Fibroblast of mammary gland (primary cell): ENCODE measurements at regions not wholly inside any gene's neighbourhood (a gene's known extent, or its start where the extent isn't known, plus 50 kb on each side); places are given as distances from the start of the nearest gene placed in this dataset.

Experiments
- DNase-seq: peaks from one replicate; pipeline ENCODE4 v3.0.0-alpha.2; 2010; ENCODE audit warnings: low read depth
- H3K4me3 ChIP-seq: 2 replicates; pipeline ENCODE4 v1.5.1; 2011; ENCODE audit warnings: low read depth, mild to moderate bottlenecking, low read length, moderate library complexity; ENCODE audit not compliant: control insufficient read depth
- TF ChIP-seq, protein P1 (sequence below): conservative IDR thresholded peaks from 2 replicates; pipeline ENCODE4 v1.5.1; 2011; ENCODE audit warnings: low read depth, low read length, inconsistent platforms; ENCODE audit not compliant: control insufficient read depth, insufficient read depth

DNA sequence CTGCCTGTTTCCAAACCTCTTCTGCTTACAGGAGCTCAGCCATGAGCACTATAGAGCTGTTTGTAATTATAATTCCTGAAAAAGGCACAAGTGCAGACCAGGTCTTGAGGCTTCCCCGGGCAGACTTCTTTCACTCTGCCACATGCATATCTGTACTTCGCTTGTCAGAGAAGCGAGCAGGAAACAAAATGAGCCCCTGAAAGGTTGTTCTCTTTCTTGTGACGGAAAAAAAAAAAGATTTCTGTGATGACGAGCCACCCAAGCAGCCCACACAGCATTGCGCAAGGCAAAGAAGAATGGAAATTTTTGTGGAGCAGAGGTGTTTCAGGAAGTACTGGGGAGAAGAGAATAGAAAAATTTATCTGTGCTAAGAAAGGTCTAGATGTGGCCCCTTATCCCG lies 54.0 kb upstream of the LINC00305 start:
- no peak for DNase-seq
- TF ChIP-seq, protein P1, sequence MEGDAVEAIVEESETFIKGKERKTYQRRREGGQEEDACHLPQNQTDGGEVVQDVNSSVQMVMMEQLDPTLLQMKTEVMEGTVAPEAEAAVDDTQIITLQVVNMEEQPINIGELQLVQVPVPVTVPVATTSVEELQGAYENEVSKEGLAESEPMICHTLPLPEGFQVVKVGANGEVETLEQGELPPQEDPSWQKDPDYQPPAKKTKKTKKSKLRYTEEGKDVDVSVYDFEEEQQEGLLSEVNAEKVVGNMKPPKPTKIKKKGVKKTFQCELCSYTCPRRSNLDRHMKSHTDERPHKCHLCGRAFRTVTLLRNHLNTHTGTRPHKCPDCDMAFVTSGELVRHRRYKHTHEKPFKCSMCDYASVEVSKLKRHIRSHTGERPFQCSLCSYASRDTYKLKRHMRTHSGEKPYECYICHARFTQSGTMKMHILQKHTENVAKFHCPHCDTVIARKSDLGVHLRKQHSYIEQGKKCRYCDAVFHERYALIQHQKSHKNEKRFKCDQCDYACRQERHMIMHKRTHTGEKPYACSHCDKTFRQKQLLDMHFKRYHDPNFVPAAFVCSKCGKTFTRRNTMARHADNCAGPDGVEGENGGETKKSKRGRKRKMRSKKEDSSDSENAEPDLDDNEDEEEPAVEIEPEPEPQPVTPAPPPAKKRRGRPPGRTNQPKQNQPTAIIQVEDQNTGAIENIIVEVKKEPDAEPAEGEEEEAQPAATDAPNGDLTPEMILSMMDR, result no peak
- H3K4me3 ChIP-seq, result no peak overlapping the region

DNA sequence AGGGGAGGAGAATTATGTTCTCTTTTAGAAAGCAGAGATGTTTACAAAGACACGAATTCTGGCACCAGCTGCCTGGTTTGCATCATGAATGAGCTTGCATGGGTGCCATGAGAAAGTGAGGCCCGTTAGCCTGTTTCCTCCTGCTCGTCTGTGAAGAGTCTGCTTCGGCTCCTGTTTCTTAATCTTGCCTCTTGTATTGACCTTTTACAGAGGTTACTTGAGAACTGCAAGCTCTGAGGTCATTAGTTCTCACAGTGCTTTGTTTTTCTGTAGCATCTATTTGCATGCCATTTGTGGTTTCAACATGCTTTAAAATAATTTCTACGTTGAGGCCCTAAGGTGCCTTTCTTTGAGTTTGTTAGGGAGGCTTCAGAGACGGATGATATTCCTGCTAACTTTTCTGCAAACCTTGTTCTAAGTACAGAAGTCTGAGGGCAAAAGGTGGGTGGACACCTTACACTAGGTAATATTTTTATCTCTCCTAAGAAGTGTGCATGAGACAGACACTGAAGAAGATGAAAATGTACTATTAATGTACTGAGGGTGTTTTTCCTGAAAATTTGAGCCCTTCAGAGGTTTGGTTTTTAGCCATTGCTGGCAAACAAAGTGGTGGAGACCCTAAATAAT lies 53.4 kb upstream of the LINC00305 start:
- no peak for DNase-seq
- TF ChIP-seq, protein P1, result no peak
- no peak overlapping the region for H3K4me3 ChIP-seq

DNA sequence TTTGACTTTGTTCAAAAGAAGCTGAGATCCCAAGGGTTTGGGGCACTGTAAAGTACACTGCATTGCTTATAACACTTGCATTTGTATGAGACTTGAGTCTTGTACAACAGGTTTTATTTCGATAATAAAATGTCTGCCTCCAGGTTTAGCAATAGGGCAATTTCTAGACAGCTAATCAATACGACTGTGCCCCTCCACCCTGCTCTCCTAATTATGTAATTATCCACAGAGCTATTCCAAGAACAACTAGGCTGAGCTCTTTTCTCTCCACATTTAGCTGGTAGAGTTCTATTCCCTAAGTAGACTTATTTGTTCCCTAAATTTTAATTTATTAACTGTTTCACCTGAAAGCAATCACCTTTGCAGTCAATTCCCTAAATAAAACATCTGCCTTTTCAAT lies 52.9 kb upstream of the LINC00305 start:
- no peak for DNase-seq
- TF ChIP-seq, protein P1, result no peak
- H3K4me3 ChIP-seq, result no peak overlapping the region

DNA sequence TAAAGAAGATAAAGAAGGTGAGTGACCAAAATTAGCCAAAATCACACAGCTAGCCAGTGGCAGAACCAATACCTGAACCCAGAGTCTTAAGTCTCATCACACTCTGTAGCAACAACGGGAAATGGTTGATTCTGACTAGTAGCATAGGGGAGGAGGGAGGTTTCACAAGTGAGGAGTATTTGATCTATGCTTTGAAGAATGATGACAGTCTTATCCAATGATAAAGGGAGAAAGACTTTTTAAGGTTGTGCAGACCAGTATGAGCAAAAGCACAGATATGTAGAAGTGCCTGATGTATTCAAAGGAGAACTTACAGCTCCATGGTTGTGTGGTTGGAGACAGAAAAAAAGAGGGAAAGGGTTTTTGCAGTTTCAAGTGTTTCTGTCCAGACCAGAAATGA lies 50.7 kb upstream of the LINC00305 start:
- TF ChIP-seq, protein P1, result no peak
- DNase-seq, result no peak
- H3K4me3 ChIP-seq, result no peak overlapping the region
